T-helper 2 cell treated with Interferon-gamma antibody and Interleukin-4, amounts not matched to agents 100 ng/mL and 5 ng/mL, for 36 hours (primary cell): ENCODE measurements at regions not wholly inside any gene's neighbourhood (a gene's known extent, or its start where the extent isn't known, plus 50 kb on each side); places are given as distances from the start of the nearest gene placed in this dataset.
"Not testable (repeated sequence)": the region's sequence is repeated elsewhere in the genome, so short reads cannot be mapped to it uniquely, and the experiment has no call there.

Experiments
- intact Hi-C: fragments of 100-400 bp; cut with micrococcal nuclease; formaldehyde crosslinking; loops from one replicate; pipeline ENCODE4 v1.15.1; 2023

- intact Hi-C loops, result no loop called here
Measured at GRCh38 chr7:41436139-41436538, 266.8 kb downstream of the INHBA start.

GRCh38 chr7:41435020-41435419 is 267.9 kb downstream of the INHBA start:
- intact Hi-C loops, result not testable (repeated sequence)

- intact Hi-C loops, result no loop called here
Measured at GRCh38 chr7:41431671-41432070, 271.2 kb downstream of the INHBA start.

GRCh38 chr7:41428381-41428780 is 274.5 kb downstream of the INHBA start:
- intact Hi-C loops, result no loop called here

GRCh38 chr7:41425926-41426325 is 277.0 kb downstream of the INHBA start:
- intact Hi-C loops, result no loop called here

GRCh38 chr7:41421056-41421455 is 281.8 kb downstream of the INHBA start:
- intact Hi-C loops, result no loop called here

GRCh38 chr7:41420421-41420820 is 282.5 kb downstream of the INHBA start:
- intact Hi-C loops, result no loop called here

GRCh38 chr7:41418337-41418736 is 284.6 kb downstream of the INHBA start:
- intact Hi-C loops, result no loop called here

- intact Hi-C loops, result no loop called here
Measured at GRCh38 chr7:41416208-41416595, 286.7 kb downstream of the INHBA start.

GRCh38 chr7:41415471-41416207 is 287.3 kb downstream of the INHBA start:
- intact Hi-C loops, result no loop called here

GRCh38 chr7:41415051-41415450 is 287.8 kb downstream of the INHBA start:
- intact Hi-C loops, result no loop called here

- intact Hi-C loops, result no loop called here
Measured at GRCh38 chr7:41404375-41405074, 298.4 kb downstream of the INHBA start.

GRCh38 chr7:41403291-41403690 is 299.6 kb downstream of the INHBA start:
- intact Hi-C loops, result no loop called here

- intact Hi-C loops, result no loop called here
Measured at GRCh38 chr7:41401833-41402232, 301.1 kb downstream of the INHBA start.

- intact Hi-C loops, result no loop called here
Measured at GRCh38 chr7:41399171-41399570, 303.7 kb downstream of the INHBA start.

- intact Hi-C loops, result no loop called here
Measured at GRCh38 chr7:41391818-41392217, 311.1 kb downstream of the INHBA start.

GRCh38 chr7:41388933-41389332 is 314.0 kb downstream of the INHBA start:
- intact Hi-C loops, result not testable (repeated sequence)

- intact Hi-C loops, result no loop called here
Measured at GRCh38 chr7:41385996-41386395, 316.9 kb downstream of the INHBA start.

GRCh38 chr7:41384418-41384817 is 318.5 kb downstream of the INHBA start:
- intact Hi-C loops, result no loop called here

- intact Hi-C loops, result no loop called here
Measured at GRCh38 chr7:41383596-41383995, 319.3 kb downstream of the INHBA start.

GRCh38 chr7:41378156-41378555 is 324.7 kb downstream of the INHBA start:
- intact Hi-C loops, result no loop called here

- intact Hi-C loops, result no loop called here
Measured at GRCh38 chr7:41375582-41375981, 327.3 kb downstream of the INHBA start.
